Thoracic aorta (tissue), 2 donors: ENCODE measurements at regions not wholly inside any gene's neighbourhood (a gene's known extent, or its start where the extent isn't known, plus 50 kb on each side); places are given as distances from the start of the nearest gene placed in this dataset.

Source experiments
- ATAC-seq: fragments of 150-250 bp; one replicate; pipeline ENCODE4 v1.8.0; 2017; ENCODE audit warnings: low read depth; ENCODE audit not compliant: insufficient number of reproducible peaks, low FRiP score
- DNase-seq: peaks from one replicate; pipeline ENCODE4 v3.0.0-alpha.2; 2020; ENCODE audit warnings: low spot score
- H3K27ac ChIP-seq, 2 donors: fragments of 200-600 bp; sonication (generic); 1 replicate in 1 of 2; 2 replicates in 1 of 2; pipeline ENCODE4 v1.5.1; 2016; ENCODE audit warnings: mild to moderate bottlenecking in 2 of 2, moderate library complexity in 2 of 2
- H3K27me3 ChIP-seq: fragments of 200-600 bp; sonication (generic); replicated peaks from 2 replicates; pipeline ENCODE4 v1.6.0; 2016; ENCODE audit warnings: mild to moderate bottlenecking; ENCODE audit not compliant: insufficient read depth
- H3K36me3 ChIP-seq: fragments of 200-600 bp; sonication (generic); one replicate; pipeline ENCODE4 v1.5.1; 2016
- H3K4me1 ChIP-seq, 2 donors: fragments of 200-600 bp; sonication (generic); 1 replicate in 1 of 2; 2 replicates in 1 of 2; pipeline versions ENCODE4 v1.5.1 to v1.6.0; 2016; ENCODE audit warnings: low read depth in 2 of 2, mild to moderate bottlenecking in 1 of 2; ENCODE audit not compliant: control insufficient read depth in 1 of 2
- H3K4me3 ChIP-seq: fragments of 200-600 bp; sonication (generic); 2 replicates; pipeline ENCODE4 v1.5.1; 2016; ENCODE audit warnings: mild to moderate bottlenecking
- H3K9me3 ChIP-seq: fragments of 200-600 bp; sonication (generic); 2 replicates; pipeline ENCODE4 v1.5.1; 2016
- TF ChIP-seq, protein P1 (sequence below): fragments of 200-600 bp; sonication (generic); IDR thresholded peaks from one replicate; pipeline ENCODE4 v1.5.1; 2019; ENCODE audit warnings: antibody characterized with exemption

DNA sequence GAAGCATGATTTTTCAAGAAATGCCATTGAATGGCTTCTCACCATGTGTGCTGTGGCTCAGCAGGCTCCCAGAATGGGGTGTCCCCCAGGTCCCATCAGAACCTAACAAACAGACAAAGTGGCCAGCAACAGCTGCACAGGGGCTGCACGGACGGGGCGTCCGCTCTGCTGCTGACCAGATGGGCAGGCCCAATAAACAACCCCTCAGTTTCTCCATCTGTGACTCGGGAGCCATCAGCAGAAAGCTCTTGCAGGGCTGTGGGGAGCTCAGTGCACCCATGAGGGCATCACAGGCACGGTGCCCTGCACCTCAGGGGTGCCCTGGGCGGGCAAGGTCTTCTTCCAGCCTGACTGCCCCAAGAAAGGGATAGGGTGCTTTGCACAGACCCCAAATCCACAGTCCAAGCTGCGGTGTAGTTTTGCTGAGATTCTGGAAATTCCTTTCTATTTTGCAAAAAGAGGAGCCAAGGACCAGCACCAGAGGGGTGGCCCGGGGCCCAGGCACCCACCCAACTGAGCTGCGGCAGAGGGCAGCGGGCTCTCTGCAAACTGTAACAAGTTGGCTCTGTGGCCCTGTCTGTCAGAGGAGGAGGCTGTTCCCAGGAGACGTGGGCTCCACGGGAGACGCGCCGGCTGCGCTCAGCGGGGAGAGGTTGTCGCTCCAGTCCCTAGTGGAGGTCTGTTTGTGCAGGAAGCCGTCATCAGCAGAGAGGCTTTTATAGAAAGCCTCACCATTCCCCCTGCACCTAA is 138.7 kb upstream of the PPP1R26 start:
- Histone ChIP-seq H3K27ac (no peak overlapping the region), H3K4me1 (peaks cover 0 to 6% of the 10 kb centered on the region in 2 donors), H3K36me3 (no peaks in the 10 kb centered on the region), H3K9me3 (no peaks in the 10 kb centered on the region), H3K27me3 (peaks cover 4% of the 10 kb centered on the region), H3K4me3 (no peak overlapping the region)
- DNase-seq (no peak), ATAC-seq (no peak)
- TF ChIP-seq, protein P1, sequence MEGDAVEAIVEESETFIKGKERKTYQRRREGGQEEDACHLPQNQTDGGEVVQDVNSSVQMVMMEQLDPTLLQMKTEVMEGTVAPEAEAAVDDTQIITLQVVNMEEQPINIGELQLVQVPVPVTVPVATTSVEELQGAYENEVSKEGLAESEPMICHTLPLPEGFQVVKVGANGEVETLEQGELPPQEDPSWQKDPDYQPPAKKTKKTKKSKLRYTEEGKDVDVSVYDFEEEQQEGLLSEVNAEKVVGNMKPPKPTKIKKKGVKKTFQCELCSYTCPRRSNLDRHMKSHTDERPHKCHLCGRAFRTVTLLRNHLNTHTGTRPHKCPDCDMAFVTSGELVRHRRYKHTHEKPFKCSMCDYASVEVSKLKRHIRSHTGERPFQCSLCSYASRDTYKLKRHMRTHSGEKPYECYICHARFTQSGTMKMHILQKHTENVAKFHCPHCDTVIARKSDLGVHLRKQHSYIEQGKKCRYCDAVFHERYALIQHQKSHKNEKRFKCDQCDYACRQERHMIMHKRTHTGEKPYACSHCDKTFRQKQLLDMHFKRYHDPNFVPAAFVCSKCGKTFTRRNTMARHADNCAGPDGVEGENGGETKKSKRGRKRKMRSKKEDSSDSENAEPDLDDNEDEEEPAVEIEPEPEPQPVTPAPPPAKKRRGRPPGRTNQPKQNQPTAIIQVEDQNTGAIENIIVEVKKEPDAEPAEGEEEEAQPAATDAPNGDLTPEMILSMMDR, result no peak

DNA sequence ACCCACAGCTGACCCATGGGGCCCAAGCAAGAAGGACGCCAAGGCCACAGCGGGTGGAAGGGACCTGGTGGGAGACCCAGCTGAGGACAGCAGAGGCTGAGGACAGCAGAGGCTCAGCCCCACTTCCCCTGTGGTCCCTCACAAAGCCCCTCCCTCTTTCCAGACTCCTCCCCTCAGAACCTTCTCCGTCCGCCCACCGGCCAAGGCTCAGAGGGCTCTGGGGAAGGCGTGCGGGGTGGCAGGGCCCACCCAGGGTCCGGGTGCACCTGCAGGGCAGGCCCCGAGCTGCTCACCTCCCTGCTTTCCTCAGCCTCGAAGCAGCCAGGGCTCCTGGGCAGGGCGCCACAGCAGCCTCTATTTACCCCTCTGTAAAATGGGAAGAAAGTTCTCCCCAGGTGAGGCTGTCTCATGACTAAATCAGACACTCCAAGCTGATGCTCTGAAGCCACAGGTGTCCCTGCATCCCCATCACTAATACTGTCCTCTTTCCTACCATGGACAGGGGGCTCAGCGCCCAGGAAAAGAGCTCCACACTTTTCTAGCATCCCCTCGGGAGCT is 137.9 kb upstream of the PPP1R26 start:
- Histone ChIP-seq H3K4me3 (no peak overlapping the region), H3K27ac (no peak overlapping the region), H3K9me3 (no peaks in the 10 kb centered on the region), H3K36me3 (no peaks in the 10 kb centered on the region), H3K4me1 (peaks cover 0 to 6% of the 10 kb centered on the region in 2 donors), H3K27me3 (peaks cover 4% of the 10 kb centered on the region)
- no peak for ATAC-seq
- DNase-seq, result no peak
- TF ChIP-seq, protein P1, result no peak

DNA sequence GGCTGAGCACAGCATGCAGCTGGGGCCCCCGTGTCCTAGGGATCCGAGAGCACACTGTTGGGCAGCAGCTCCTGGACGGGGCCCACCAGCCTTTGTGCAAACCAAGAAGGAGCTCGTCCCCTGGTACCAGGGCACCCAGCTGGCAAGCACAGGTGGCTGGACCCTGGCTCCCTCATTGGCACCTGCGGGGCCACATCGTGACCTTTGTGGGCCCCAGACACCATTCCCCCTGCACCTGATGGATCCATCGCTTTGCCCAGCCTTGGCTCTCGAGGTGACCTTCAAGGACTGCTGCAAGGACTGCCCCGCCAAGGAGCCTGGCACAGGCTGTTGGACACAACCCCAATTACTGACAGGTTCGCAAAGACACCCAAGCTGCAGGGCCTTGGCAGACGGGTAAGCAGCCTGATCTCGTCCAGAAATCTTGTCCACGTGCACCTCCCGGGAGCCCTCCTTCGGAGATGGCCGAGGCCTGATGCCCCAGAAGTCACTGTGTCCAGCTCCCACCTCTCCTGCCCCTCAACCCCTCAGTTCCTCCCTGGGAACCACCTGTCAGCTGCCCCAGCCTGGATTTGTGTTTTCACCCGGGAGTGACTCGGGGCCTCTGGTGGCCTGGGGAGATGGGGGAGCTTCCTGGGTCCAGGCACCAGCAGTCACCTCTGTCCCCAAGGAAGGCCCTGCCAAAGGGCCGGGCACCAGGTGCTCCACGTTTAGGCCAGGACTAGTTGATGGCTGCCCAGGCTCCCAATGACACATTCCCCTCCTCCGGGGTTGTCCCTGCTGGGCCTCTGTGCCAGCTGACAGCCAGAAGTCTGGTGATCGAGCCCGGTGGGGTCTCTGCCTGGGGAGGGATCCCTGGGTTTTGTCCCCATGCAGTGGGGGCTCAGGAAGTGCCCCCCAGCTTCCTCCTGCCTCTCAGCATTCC is 137.1 kb upstream of the PPP1R26 start:
- H3K4me3 ChIP-seq, result no peak overlapping the region
- TF ChIP-seq, protein P1, result no peak
- H3K27ac ChIP-seq, result no peak overlapping the region
- no peaks in the 10 kb centered on the region for H3K9me3 ChIP-seq
- ATAC-seq (no peak), DNase-seq (no peak)
- H3K36me3 ChIP-seq, result no peaks in the 10 kb centered on the region
- H3K27me3 ChIP-seq, result peaks cover 4% of the 10 kb centered on the region
- H3K4me1 ChIP-seq, result peaks cover 0 to 6% of the 10 kb centered on the region in 2 donors

DNA sequence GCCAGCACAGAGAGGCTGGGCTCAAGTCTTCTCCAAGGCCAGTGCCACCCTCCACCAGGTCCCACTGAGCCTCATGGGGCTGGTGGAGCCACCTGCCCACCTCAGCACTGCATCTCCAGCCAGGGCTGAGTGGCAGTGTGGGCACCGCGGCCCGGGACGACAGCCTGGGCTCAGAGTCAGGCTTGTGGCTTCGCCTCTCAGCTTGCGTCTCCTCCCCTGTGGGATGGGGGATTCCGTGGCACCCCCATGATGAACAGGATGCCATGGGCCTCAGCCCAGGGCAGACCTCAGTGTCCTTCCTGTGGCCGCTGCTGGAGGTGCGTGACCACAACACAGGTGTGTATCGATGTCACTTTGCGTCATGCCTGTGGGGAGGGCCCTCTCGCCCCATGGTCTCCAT is 136.4 kb upstream of the PPP1R26 start:
- Histone ChIP-seq H3K27me3 (peaks cover 4% of the 10 kb centered on the region), H3K27ac (no peak overlapping the region), H3K4me1 (peaks cover 0 to 6% of the 10 kb centered on the region in 2 donors), H3K4me3 (no peak overlapping the region), H3K36me3 (no peaks in the 10 kb centered on the region), H3K9me3 (no peaks in the 10 kb centered on the region)
- DNase-seq (no peak), ATAC-seq (no peak)
- TF ChIP-seq, protein P1, result no peak
